SKM-1 (cell line): ENCODE measurements at regions not wholly inside any gene's neighbourhood (a gene's known extent, or its start where the extent isn't known, plus 50 kb on each side); places are given as distances from the start of the nearest gene placed in this dataset.

ENCODE experiments used
- DNase-seq: peaks from one replicate; lab custom pipeline; 2025; ENCODE audit not compliant: unreplicated experiment; lab: John Stamatoyannopoulos, UW

- DNase-seq = no peak
Measured at GRCh38 chr6:88386167-88386566, 220.0 kb upstream of the CNR1 start.

GRCh38 chr6:88383183-88383582 is 217.0 kb upstream of the CNR1 start:
- DNase-seq = no peak

GRCh38 chr6:88381289-88381642 is 215.1 kb upstream of the CNR1 start:
- no peak for DNase-seq

- no peak for DNase-seq
Measured at GRCh38 chr6:88380618-88381288, 214.6 kb upstream of the CNR1 start.

GRCh38 chr6:88380083-88380482 is 213.9 kb upstream of the CNR1 start:
- peak; percentile 3 for DNase-seq

- DNase-seq = no peak
Measured at GRCh38 chr6:88378639-88379038, 212.5 kb upstream of the CNR1 start.

GRCh38 chr6:88377976-88378568 is 211.9 kb upstream of the CNR1 start:
- no peak for DNase-seq

GRCh38 chr6:88376768-88377387 is 210.7 kb upstream of the CNR1 start:
- DNase-seq = no peak

GRCh38 chr6:88376197-88376596 is 210.1 kb upstream of the CNR1 start:
- DNase-seq = no peak

- DNase-seq = no peak
Measured at GRCh38 chr6:88374553-88374952, 208.4 kb upstream of the CNR1 start.

- DNase-seq = no peak
Measured at GRCh38 chr6:88371480-88371879, 205.3 kb upstream of the CNR1 start.

GRCh38 chr6:88370127-88370710 is 204.1 kb upstream of the CNR1 start:
- no peak for DNase-seq

GRCh38 chr6:88369262-88369661 is 203.1 kb upstream of the CNR1 start:
- no peak for DNase-seq

GRCh38 chr6:88368071-88368787 is 202.1 kb upstream of the CNR1 start:
- DNase-seq = no peak

- DNase-seq = no peak
Measured at GRCh38 chr6:88367248-88367647, 201.1 kb upstream of the CNR1 start.

- no peak for DNase-seq
Measured at GRCh38 chr6:88366672-88367071, 200.5 kb upstream of the CNR1 start.

GRCh38 chr6:88365656-88366055 is 199.5 kb upstream of the CNR1 start:
- no peak for DNase-seq

GRCh38 chr6:88365230-88365629 is 199.1 kb upstream of the CNR1 start:
- no peak for DNase-seq

- DNase-seq = no peak
Measured at GRCh38 chr6:88361754-88362153, 195.6 kb upstream of the CNR1 start.

- DNase-seq = no peak
Measured at GRCh38 chr6:88361298-88361697, 195.2 kb upstream of the CNR1 start.

- no peak for DNase-seq
Measured at GRCh38 chr6:88360203-88360797, 194.2 kb upstream of the CNR1 start.
